GM12864 (cell line): ENCODE measurements at regions not wholly inside any gene's neighbourhood (a gene's known extent, or its start where the extent isn't known, plus 50 kb on each side); places are given as distances from the start of the nearest gene placed in this dataset.
"Not testable (repeated sequence)": the region's sequence is repeated elsewhere in the genome, so short reads cannot be mapped to it uniquely, and the experiment has no call there.

Experiments used
- DNase-seq: peaks from one replicate; pipeline ENCODE4 v3.0.0-alpha.2; 2011; ENCODE audit warnings: low read depth
- H3K4me3 ChIP-seq: 2 replicates; pipeline ENCODE4 v1.5.1; 2011; ENCODE audit warnings: mild to moderate bottlenecking, low read depth, low read length, control low read depth
- TF ChIP-seq, protein P1 (sequence below): IDR thresholded peaks from 2 replicates; pipeline ENCODE4 v1.5.1; 2011; ENCODE audit warnings: low read depth, mild to moderate bottlenecking, moderate library complexity, low read length, control low read depth, inconsistent platforms; ENCODE audit errors: missing control alignments

DNA sequence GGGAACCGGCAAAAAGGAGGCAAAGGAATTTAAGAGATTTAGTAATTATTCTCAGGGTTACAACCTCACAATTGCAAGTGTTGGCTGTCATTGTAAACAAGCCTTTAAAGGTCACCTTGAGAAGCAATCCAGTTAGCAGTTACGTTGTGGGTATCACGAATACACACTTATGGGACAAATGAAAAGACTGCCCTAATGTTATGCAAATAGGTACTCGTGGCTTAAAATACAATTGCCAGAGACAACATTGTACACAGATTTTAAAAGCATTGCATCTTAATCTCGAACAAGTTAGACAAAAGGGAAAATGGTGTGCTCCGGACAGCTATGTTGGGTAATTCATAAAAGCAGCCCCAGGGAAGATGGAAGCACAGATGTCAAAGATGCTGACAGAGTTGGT, 120.5 kb upstream of the ZC3H12A start:
- TF ChIP-seq, protein P1, sequence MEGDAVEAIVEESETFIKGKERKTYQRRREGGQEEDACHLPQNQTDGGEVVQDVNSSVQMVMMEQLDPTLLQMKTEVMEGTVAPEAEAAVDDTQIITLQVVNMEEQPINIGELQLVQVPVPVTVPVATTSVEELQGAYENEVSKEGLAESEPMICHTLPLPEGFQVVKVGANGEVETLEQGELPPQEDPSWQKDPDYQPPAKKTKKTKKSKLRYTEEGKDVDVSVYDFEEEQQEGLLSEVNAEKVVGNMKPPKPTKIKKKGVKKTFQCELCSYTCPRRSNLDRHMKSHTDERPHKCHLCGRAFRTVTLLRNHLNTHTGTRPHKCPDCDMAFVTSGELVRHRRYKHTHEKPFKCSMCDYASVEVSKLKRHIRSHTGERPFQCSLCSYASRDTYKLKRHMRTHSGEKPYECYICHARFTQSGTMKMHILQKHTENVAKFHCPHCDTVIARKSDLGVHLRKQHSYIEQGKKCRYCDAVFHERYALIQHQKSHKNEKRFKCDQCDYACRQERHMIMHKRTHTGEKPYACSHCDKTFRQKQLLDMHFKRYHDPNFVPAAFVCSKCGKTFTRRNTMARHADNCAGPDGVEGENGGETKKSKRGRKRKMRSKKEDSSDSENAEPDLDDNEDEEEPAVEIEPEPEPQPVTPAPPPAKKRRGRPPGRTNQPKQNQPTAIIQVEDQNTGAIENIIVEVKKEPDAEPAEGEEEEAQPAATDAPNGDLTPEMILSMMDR = no peak
- no peak for DNase-seq
- no peak overlapping the region for H3K4me3 ChIP-seq

- no peak for DNase-seq
- no peak overlapping the region for H3K4me3 ChIP-seq
- TF ChIP-seq, protein P1 = no peak
These were observed 119.3 kb upstream of the ZC3H12A start for GRCh38 chr1:37354876-37355650.

DNA sequence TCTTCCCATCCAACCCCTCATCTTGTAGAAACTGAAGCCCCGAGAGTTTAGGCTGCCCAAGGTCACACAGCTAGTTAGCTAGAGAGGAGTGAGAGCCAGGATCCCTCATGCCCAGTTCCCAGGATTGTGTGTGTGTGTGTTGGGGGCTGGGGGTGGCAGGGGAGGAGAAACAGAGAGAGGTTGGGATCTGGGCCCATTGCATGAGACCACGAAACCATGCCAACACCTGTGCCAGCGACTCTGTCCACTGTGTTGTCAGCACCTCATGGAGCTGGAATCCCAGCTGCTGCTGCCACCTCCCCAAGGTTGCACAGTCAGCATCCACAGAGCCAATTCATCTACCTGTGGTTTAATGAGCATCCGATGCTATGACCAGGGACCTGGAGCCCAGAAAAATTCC, 115.4 kb upstream of the ZC3H12A start:
- H3K4me3 ChIP-seq = no peak overlapping the region
- no peak for DNase-seq
- TF ChIP-seq, protein P1 = no peak

DNA sequence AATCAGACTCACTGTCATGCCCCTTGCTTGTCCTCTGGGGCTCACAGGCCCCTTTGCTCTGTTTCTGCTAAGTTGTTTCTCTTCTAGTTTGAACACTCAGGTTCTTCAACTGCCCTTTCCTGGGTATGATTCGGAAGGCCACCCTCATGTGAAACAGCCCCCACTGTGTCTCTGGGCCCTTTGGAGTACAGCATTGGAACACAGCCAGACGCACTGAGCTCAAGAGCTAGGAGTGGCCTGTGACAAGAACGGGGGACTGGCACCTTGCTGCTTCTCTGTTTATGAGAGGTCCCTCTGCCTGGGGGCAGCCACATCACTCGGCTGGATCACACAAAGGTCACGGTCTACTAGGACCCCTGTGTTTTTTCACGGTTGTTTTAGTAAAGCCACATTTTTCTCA, 114.4 kb upstream of the ZC3H12A start:
- TF ChIP-seq, protein P1 = no peak

DNA sequence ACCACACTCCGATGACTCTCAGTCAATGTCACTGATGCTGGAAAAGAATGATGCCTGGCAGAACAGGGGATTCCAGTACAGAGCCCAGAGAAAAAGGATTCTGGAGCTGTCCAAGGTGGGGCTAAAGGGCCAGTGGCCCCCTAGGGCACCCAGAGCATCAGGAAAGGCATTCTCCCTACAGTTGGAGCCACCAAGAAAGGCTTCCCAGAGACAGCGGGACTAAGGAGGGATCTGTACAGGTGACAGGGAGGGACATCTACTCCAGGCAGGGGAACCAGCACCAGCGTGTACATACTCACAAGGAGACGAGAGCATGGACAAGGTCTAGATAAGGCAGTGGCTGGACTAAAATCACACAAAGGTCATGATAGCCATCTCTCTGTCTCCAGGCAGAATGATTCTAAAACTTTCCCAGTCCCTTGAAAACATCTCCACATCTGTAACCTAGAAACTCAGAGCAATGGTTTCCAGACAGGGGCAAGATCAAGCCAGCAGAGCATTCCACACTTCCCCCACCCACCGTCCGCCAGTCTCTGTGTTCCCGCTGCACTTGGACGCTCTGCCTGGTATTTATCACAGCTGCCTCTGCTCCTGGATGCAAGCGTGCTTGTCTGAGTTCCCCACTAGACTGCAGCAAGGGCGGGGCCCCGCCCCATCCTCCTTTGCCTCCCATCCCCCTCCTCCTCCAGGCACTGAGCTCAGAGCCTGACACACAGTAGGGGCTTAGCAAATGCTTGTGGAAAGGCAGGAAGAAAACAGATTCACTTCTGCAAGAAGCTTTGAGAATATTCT, 111.6 kb upstream of the ZC3H12A start:
- H3K4me3 ChIP-seq = no peak overlapping the region
- TF ChIP-seq, protein P1 = no peak
- DNase-seq = no peak

More for the DNA sequence above, 114.4 kb upstream of the ZC3H12A start:
- H3K4me3 ChIP-seq = no peak overlapping the region
- no peak for DNase-seq

GRCh38 chr1:37363535-37363934, 110.8 kb upstream of the ZC3H12A start:
- TF ChIP-seq, protein P1 = no peak
- no peak for DNase-seq
- no peak overlapping the region for H3K4me3 ChIP-seq

- not testable (repeated sequence) for DNase-seq, H3K4me3 ChIP-seq
These were observed 105.6 kb upstream of the ZC3H12A start for GRCh38 chr1:37368665-37369315.
